ENCODE measurements at regions not wholly inside any gene's neighbourhood (a gene's known extent, or its start where the extent isn't known, plus 50 kb on each side); places are given as distances from the start of the nearest gene placed in this dataset.
A peak's percentile ranks its signal among the peaks of the same experiment; 100 is the strongest.
"Not testable (repeated sequence)": the region's sequence is repeated elsewhere in the genome, so short reads cannot be mapped to it uniquely, and the experiment has no call there.

DNA sequence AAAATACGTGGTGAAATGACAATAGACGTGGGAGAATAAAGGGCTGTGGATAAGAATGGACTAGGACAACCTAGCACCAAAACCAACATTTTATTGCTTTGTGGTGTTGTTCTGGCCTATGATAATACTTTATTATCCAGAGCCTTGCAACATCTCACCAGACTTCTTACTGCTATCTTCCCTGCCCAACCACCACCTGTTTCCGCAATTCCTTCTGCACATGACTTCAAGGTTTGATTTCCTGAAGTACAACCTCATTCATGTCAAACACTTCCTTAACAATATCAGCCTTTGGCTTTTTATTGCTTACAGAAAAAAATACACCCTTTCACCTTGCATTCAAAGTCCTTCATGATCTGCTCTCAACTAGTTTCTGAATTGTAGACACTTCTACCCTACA lies 84.8 kb downstream of the RTL3 start:
- H3K36me3 ChIP-seq (ENCODE audit: control insufficient read depth in 2 of 3, insufficient read depth in 3 of 3, low read length in 3 of 3): no peaks in the 10 kb centered on the region
- H3K4me1 ChIP-seq (ENCODE audit: control insufficient read depth in 2 of 3, insufficient read depth in 2 of 3, low read depth in 1 of 3, low read length in 3 of 3): no peaks in the 10 kb centered on the region
- intact Hi-C loops (cut with DNase I): no loop called here
- DNase-seq: no peak
- no peaks in the 10 kb centered on the region for H3K9me3 ChIP-seq (ENCODE audit: control insufficient read depth in 2 of 3, insufficient read depth in 1 of 3, low read length in 3 of 3)
- no peak overlapping the region for H3K4me3 ChIP-seq (ENCODE audit: low read length in 3 of 3)
- H3K27ac ChIP-seq (ENCODE audit: low read depth in 2 of 2, low read length in 2 of 2): no peak overlapping the region
- no peak overlapping the region for H3K9ac ChIP-seq (ENCODE audit: low read length in 3 of 3)
- H3K27me3 ChIP-seq (ENCODE audit: control insufficient read depth, insufficient read depth, low read length): no peaks in the 10 kb centered on the region
- TF ChIP-seq, protein P1, sequence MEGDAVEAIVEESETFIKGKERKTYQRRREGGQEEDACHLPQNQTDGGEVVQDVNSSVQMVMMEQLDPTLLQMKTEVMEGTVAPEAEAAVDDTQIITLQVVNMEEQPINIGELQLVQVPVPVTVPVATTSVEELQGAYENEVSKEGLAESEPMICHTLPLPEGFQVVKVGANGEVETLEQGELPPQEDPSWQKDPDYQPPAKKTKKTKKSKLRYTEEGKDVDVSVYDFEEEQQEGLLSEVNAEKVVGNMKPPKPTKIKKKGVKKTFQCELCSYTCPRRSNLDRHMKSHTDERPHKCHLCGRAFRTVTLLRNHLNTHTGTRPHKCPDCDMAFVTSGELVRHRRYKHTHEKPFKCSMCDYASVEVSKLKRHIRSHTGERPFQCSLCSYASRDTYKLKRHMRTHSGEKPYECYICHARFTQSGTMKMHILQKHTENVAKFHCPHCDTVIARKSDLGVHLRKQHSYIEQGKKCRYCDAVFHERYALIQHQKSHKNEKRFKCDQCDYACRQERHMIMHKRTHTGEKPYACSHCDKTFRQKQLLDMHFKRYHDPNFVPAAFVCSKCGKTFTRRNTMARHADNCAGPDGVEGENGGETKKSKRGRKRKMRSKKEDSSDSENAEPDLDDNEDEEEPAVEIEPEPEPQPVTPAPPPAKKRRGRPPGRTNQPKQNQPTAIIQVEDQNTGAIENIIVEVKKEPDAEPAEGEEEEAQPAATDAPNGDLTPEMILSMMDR (IDR thresholded peaks at IDR 0.05; ENCODE audit: borderline replicate concordance, extremely low read depth, insufficient read depth): no peak
- FAIRE-seq: no peak

DNA sequence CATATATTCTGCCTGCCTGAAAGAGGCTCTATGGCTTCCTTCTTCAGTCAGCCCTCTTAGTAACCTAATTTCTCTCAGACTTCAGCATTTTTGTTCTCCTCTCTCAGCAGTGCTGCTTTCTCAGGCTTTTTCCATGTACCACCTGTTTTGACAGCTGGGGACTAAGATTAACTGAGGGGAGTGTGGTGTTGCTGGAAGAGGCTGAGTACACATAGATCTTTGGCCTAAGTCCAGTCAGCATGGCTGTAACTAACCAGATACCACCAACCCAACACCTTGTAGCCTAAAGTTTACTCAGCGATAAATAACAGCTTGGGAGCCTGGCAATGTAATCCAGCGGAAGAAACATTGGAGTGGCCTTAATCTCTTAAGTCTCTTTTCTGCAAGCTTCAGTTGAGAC lies 85.5 kb downstream of the RTL3 start:
- H3K4me3 ChIP-seq (ENCODE audit: low read length in 3 of 3): no peak overlapping the region
- intact Hi-C loops (cut with DNase I): no loop called here
- DNase-seq (no peak), FAIRE-seq (no peak)
- H3K9ac ChIP-seq (ENCODE audit: low read length in 3 of 3): no peak overlapping the region
- TF ChIP-seq, protein P1 (IDR thresholded peaks at IDR 0.05; ENCODE audit: borderline replicate concordance, extremely low read depth, insufficient read depth): no peak
- no peaks in the 10 kb centered on the region for H3K4me1 ChIP-seq (ENCODE audit: control insufficient read depth in 2 of 3, insufficient read depth in 2 of 3, low read depth in 1 of 3, low read length in 3 of 3)
- H3K36me3 ChIP-seq (ENCODE audit: control insufficient read depth in 2 of 3, insufficient read depth in 3 of 3, low read length in 3 of 3): no peaks in the 10 kb centered on the region
- no peak overlapping the region for H3K27ac ChIP-seq (ENCODE audit: low read depth in 2 of 2, low read length in 2 of 2)
- H3K27me3 ChIP-seq (ENCODE audit: control insufficient read depth, insufficient read depth, low read length): no peaks in the 10 kb centered on the region
- no peaks in the 10 kb centered on the region for H3K9me3 ChIP-seq (ENCODE audit: control insufficient read depth in 2 of 3, insufficient read depth in 1 of 3, low read length in 3 of 3)

DNA sequence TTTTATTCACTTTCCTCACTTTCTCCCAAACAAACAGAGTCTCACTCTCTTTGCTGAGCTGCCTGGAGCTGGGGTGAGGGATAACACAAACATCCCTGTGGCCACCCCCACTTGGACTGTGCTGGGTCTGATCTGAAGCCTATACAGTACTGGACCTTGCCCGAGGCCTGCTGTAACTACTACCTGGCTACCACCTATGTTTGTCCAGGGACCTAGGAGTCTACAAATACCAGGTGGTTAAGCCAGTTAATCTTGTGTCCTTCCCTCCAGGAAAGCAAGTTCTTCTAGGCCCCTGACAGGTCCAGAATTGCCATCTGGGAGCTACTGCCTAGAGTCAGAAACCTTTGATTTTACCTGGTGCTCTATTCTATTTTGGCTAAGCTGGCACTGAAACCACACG lies 87.3 kb downstream of the RTL3 start:
- Histone ChIP-seq H3K4me1 (ENCODE audit: control insufficient read depth in 2 of 3, insufficient read depth in 2 of 3, low read depth in 1 of 3, low read length in 3 of 3) (no peaks in the 10 kb centered on the region), H3K27me3 (ENCODE audit: control insufficient read depth, insufficient read depth, low read length) (no peaks in the 10 kb centered on the region), H3K9ac (ENCODE audit: low read length in 3 of 3) (no peak overlapping the region), H3K36me3 (ENCODE audit: control insufficient read depth in 2 of 3, insufficient read depth in 3 of 3, low read length in 3 of 3) (no peaks in the 10 kb centered on the region), H3K27ac (ENCODE audit: low read depth in 2 of 2, low read length in 2 of 2) (no peak overlapping the region), H3K4me3 (ENCODE audit: low read length in 3 of 3) (no peak overlapping the region), H3K9me3 (ENCODE audit: control insufficient read depth in 2 of 3, insufficient read depth in 1 of 3, low read length in 3 of 3) (no peaks in the 10 kb centered on the region)
- TF ChIP-seq, protein P1 (IDR thresholded peaks at IDR 0.05; ENCODE audit: borderline replicate concordance, extremely low read depth, insufficient read depth): no peak
- intact Hi-C loops (cut with DNase I): no loop called here
- DNase-seq (no peak), FAIRE-seq (no peak)

DNA sequence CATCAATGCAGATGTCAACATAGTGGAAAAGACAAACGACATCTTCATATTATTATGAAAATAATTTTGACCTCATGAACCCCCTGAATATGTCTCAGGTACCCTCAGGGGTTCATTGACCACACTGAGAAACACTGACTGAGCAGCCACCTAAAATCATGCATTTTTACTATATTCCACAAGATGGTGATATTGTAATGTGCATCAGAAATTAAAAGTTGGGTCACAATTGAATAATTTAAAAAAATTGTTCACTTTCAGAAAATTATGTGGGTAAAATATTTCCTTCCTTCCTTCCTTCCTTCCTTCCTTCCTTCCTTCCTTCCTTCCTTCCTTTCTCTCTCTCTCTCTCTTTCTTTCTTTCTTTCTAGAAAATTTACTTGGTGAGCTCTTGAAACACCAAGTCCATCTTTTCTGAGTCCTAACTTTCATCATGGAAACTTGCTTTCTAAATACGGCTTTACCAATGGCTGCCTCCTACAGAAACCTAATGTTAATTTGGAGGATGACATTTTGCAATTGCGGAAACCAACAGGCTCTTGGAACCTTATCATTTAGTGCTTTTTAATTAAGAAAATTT lies 103.6 kb downstream of the RTL3 start:
- Histone ChIP-seq H3K36me3 (ENCODE audit: control insufficient read depth in 2 of 3, insufficient read depth in 3 of 3, low read length in 3 of 3) (no peaks in the 10 kb centered on the region), H3K4me1 (ENCODE audit: control insufficient read depth in 2 of 3, insufficient read depth in 2 of 3, low read depth in 1 of 3, low read length in 3 of 3) (no peaks in the 10 kb centered on the region), H3K4me3 (ENCODE audit: low read length in 3 of 3) (no peak overlapping the region), H3K9ac (ENCODE audit: low read length in 3 of 3) (no peak overlapping the region), H3K27me3 (ENCODE audit: control insufficient read depth, insufficient read depth, low read length) (no peaks in the 10 kb centered on the region), H3K27ac (ENCODE audit: low read depth in 2 of 2, low read length in 2 of 2) (no peak overlapping the region), H3K9me3 (ENCODE audit: control insufficient read depth in 2 of 3, insufficient read depth in 1 of 3, low read length in 3 of 3) (no peaks in the 10 kb centered on the region)
- FAIRE-seq (no peak), DNase-seq (peak in 2 of 5 donors; percentile 1 to 22)
- intact Hi-C loops (cut with DNase I): no loop called here
- TF ChIP-seq, protein P1 (IDR thresholded peaks at IDR 0.05; ENCODE audit: borderline replicate concordance, extremely low read depth, insufficient read depth): no peak

- H3K4me3 ChIP-seq (ENCODE audit: low read length in 3 of 3); H3K27me3 ChIP-seq (ENCODE audit: control insufficient read depth, insufficient read depth, low read length); H3K36me3 ChIP-seq (ENCODE audit: control insufficient read depth in 2 of 3, insufficient read depth in 3 of 3, low read length in 3 of 3); H3K9me3 ChIP-seq (ENCODE audit: control insufficient read depth in 2 of 3, insufficient read depth in 1 of 3, low read length in 3 of 3); DNase-seq; intact Hi-C loops (cut with DNase I); FAIRE-seq; H3K4me1 ChIP-seq (ENCODE audit: control insufficient read depth in 2 of 3, insufficient read depth in 2 of 3, low read depth in 1 of 3, low read length in 3 of 3); H3K9ac ChIP-seq (ENCODE audit: low read length in 3 of 3); H3K27ac ChIP-seq (ENCODE audit: low read depth in 2 of 2, low read length in 2 of 2): not testable (repeated sequence)
Measured at GRCh38 chrX:78552628-78553027, 106.5 kb downstream of the RTL3 start.
